SK-N-SH (cell line): ENCODE measurements at regions not wholly inside any gene's neighbourhood (a gene's known extent, or its start where the extent isn't known, plus 50 kb on each side); places are given as distances from the start of the nearest gene placed in this dataset.

Experiments
- CHD2 ChIP-seq: fragments of 150-350 bp; IDR thresholded peaks from 2 replicates; pipeline ENCODE4 v1.6.1; 2018; ENCODE audit warnings: low read length; ENCODE audit not compliant: partially characterized antibody
- CTCF ChIP-seq: fragments of 200-600 bp; sonication (generic); IDR thresholded peaks from 2 replicates; pipeline ENCODE4 v1.6.1; 2017; ENCODE audit warnings: antibody characterized with exemption, mild to moderate bottlenecking, moderate library complexity
- EP300 ChIP-seq, 2 experiments: IDR thresholded peaks; 2 replicates each; pipeline versions ENCODE4 v1.4.0 to v1.6.1; 2012; ENCODE audit warnings: borderline replicate concordance in 1 of 2, low read depth in 1 of 2, low read length in 1 of 2
- EZH2phosphoT487 ChIP-seq: fragments of 200-600 bp; sonication (generic); IDR thresholded peaks from 2 replicates; pipeline ENCODE4 v1.6.1; 2017; ENCODE audit warnings: low read depth, mixed run types, mild to moderate bottlenecking, antibody characterized with exemption, moderate library complexity, borderline replicate concordance
- PBX3 ChIP-seq: IDR thresholded peaks from 2 replicates; pipeline ENCODE4; 2012
- POLR2AphosphoS5 ChIP-seq: IDR thresholded peaks from 2 replicates; pipeline ENCODE4 v1.6.1; 2012; ENCODE audit warnings: low read depth, low read length
- RFX5 ChIP-seq: IDR thresholded peaks from 2 replicates; pipeline ENCODE4 v1.6.1; 2012; ENCODE audit warnings: mild to moderate bottlenecking, improper control_type of control experiment, low read length

- TF ChIP-seq CTCF (no peak), EP300 (IDR thresholded peaks at IDR 0.05; ENCODE audit: borderline replicate concordance in 1 of 2, low read depth in 1 of 2, low read length in 1 of 2) (no peak), RFX5 (no peak), POLR2AphosphoS5 (no peak), EZH2phosphoT487 (no peak), CHD2 (no peak), PBX3 (no peak)
Observed at GRCh38 chr2:80725001-80725400, 420.4 kb upstream of the LRRTM1 start.
